ENCODE measurements at regions not wholly inside any gene's neighbourhood (a gene's known extent, or its start where the extent isn't known, plus 50 kb on each side); places are given as distances from the start of the nearest gene placed in this dataset.

DNA sequence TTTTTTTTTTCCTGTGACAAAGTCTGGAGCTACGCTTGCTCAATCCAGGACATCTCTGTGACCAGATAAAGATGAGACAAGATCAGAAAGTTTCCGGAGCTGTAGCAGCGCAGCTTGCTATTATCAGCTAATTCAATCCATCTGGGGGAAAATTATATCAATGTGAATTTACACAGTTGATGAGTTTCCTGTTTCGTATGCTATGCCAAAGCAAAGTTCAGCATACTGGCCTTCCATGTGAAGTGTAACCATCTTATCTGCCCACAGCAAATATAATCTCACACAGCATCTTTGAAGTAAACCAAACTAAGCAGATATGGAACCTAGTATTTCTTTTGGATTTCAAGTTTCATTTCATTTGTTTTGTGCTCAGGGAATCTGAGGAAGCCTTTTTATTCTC is 1767.7 kb downstream of the EFNA5 start:
- Histone ChIP-seq H3K9me3 (ENCODE audit: control insufficient read depth, insufficient read depth, low read length) (no peaks in the 10 kb centered on the region), H3K4me3 (ENCODE audit: low read length) (no peak overlapping the region), H3K4me1 (ENCODE audit: control insufficient read depth, insufficient read depth, low read length) (no peaks in the 10 kb centered on the region), H3K36me3 (ENCODE audit: control insufficient read depth, insufficient read depth, low read length) (no peaks in the 10 kb centered on the region), H3K27ac (ENCODE audit: low read length) (no peak overlapping the region), H3K27me3 (ENCODE audit: control insufficient read depth, insufficient read depth, low read length) (no peaks in the 10 kb centered on the region)
- H3K4me3 Mint-ChIP-seq, result no peak overlapping the region
- no peak for DNase-seq
- H3K27ac Mint-ChIP-seq, result no peak overlapping the region
- H3K9me3 Mint-ChIP-seq, result peaks cover 13 to 23% of the 10 kb centered on the region in 2 donors
- ATAC-seq, result no peak
- H3K4me1 Mint-ChIP-seq, result no peaks in the 10 kb centered on the region
- TF ChIP-seq, protein P1, sequence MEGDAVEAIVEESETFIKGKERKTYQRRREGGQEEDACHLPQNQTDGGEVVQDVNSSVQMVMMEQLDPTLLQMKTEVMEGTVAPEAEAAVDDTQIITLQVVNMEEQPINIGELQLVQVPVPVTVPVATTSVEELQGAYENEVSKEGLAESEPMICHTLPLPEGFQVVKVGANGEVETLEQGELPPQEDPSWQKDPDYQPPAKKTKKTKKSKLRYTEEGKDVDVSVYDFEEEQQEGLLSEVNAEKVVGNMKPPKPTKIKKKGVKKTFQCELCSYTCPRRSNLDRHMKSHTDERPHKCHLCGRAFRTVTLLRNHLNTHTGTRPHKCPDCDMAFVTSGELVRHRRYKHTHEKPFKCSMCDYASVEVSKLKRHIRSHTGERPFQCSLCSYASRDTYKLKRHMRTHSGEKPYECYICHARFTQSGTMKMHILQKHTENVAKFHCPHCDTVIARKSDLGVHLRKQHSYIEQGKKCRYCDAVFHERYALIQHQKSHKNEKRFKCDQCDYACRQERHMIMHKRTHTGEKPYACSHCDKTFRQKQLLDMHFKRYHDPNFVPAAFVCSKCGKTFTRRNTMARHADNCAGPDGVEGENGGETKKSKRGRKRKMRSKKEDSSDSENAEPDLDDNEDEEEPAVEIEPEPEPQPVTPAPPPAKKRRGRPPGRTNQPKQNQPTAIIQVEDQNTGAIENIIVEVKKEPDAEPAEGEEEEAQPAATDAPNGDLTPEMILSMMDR (IDR thresholded peaks at IDR 0.05), result no peak
- whole genome bisulfite sequencing (ENCODE audit: insufficient coverage), result 86% methylated on average over 4 of the region's 4 CpGs
- intact Hi-C loops (cut with micrococcal nuclease), result no loop called here
- no peaks in the 10 kb centered on the region for H3K36me3 Mint-ChIP-seq
- H3K27me3 Mint-ChIP-seq (ENCODE audit: low read depth in 2 of 2), result no peaks in the 10 kb centered on the region

DNA sequence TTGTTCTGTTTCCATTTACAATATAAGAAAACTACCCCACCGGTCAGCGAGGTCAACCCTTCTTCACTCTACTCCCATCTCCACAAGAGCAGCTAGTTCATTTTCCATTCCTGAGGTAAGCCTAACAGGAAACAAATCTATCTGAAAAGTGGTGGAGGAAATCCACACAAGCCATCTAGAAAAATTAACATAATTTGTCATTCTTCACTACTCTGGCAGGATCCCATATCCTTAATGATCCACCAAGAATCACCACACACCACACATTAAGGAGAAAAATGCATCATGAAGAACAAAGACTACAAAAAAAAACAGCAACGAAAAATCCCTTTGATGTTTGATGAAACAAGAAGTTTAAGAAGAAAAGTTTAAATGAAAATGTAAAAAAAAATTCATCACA is 1771.0 kb downstream of the EFNA5 start:
- no peaks in the 10 kb centered on the region for H3K4me1 Mint-ChIP-seq
- no peaks in the 10 kb centered on the region for H3K36me3 Mint-ChIP-seq
- no peak overlapping the region for H3K27ac Mint-ChIP-seq
- H3K27me3 Mint-ChIP-seq (ENCODE audit: low read depth in 2 of 2), result no peaks in the 10 kb centered on the region
- H3K36me3 ChIP-seq (ENCODE audit: control insufficient read depth, insufficient read depth, low read length), result no peaks in the 10 kb centered on the region
- no peak overlapping the region for H3K27ac ChIP-seq (ENCODE audit: low read length)
- ATAC-seq (no peak), DNase-seq (no peak)
- no peaks in the 10 kb centered on the region for H3K9me3 ChIP-seq (ENCODE audit: control insufficient read depth, insufficient read depth, low read length)
- no peaks in the 10 kb centered on the region for H3K27me3 ChIP-seq (ENCODE audit: control insufficient read depth, insufficient read depth, low read length)
- peaks cover 13 to 25% of the 10 kb centered on the region in 2 donors for H3K9me3 Mint-ChIP-seq
- WGBS (ENCODE audit: insufficient coverage), result 100% methylated on average over 2 of the region's 3 CpGs
- no peak overlapping the region for H3K4me3 Mint-ChIP-seq
- no peaks in the 10 kb centered on the region for H3K4me1 ChIP-seq (ENCODE audit: control insufficient read depth, insufficient read depth, low read length)
- no peak overlapping the region for H3K4me3 ChIP-seq (ENCODE audit: low read length)
- TF ChIP-seq, protein P1 (IDR thresholded peaks at IDR 0.05), result no peak
- intact Hi-C loops (cut with micrococcal nuclease), result no loop called here

DNA sequence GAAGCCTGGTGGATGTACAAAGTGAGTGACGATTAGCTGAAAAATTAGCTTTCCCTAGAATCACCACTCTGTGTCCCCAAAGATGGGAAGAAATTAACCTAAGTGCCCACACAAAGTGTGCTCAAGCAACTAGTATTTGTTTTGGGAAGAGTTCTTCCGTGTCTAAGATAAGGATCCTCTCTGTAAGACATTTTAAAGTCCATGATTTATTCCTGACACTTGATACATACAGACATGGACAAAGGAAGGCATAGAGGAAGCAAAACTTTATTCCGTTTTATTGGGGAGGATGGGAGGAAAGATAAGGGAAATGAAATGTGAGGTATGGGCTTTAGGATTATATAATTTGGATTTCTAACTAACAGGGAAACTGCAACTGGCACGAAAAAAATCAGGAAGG is 1772.6 kb downstream of the EFNA5 start:
- Histone ChIP-seq H3K9me3 (ENCODE audit: control insufficient read depth, insufficient read depth, low read length) (no peaks in the 10 kb centered on the region), H3K4me1 (ENCODE audit: control insufficient read depth, insufficient read depth, low read length) (no peaks in the 10 kb centered on the region), H3K27ac (ENCODE audit: low read length) (no peak overlapping the region), H3K4me3 (ENCODE audit: low read length) (no peak overlapping the region), H3K27me3 (ENCODE audit: control insufficient read depth, insufficient read depth, low read length) (no peaks in the 10 kb centered on the region), H3K36me3 (ENCODE audit: control insufficient read depth, insufficient read depth, low read length) (no peaks in the 10 kb centered on the region)
- 73% methylated on average over 3 of the region's 4 CpGs for WGBS (ENCODE audit: insufficient coverage)
- DNase-seq, result no peak
- Mint-ChIP-seq H3K27ac (no peak overlapping the region), H3K9me3 (peaks cover 13 to 24% of the 10 kb centered on the region in 2 donors), H3K4me1 (no peaks in the 10 kb centered on the region), H3K27me3 (ENCODE audit: low read depth in 2 of 2) (no peaks in the 10 kb centered on the region), H3K4me3 (no peak overlapping the region), H3K36me3 (no peaks in the 10 kb centered on the region)
- TF ChIP-seq, protein P1 (IDR thresholded peaks at IDR 0.05), result no peak
- intact Hi-C loops (cut with micrococcal nuclease), result no loop called here
- no peak for ATAC-seq

DNA sequence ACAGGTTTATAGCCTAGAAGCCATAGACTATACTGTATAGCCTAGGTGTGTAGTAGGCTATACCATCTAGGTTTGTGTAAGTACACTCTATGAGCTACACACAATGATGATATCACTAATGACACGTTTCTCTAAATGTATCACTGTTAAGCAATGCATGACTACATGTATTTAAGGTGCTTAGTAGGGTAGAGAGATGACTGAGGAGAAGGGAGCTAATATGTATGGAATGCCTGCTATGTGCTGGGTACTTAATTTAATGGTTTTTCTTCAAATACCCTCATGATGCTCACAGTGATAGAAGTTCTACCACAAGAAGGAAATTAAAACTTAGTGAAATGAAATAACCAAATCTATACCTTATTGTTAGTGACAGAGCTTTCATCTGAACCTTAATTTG is 1785.5 kb downstream of the EFNA5 start:
- H3K4me1 Mint-ChIP-seq, result no peaks in the 10 kb centered on the region
- no peak for DNase-seq
- no peaks in the 10 kb centered on the region for H3K27me3 Mint-ChIP-seq (ENCODE audit: low read depth in 2 of 2)
- TF ChIP-seq, protein P1 (IDR thresholded peaks at IDR 0.05), result no peak
- no peak for ATAC-seq
- Histone ChIP-seq H3K27me3 (ENCODE audit: control insufficient read depth, insufficient read depth, low read length) (no peaks in the 10 kb centered on the region), H3K36me3 (ENCODE audit: control insufficient read depth, insufficient read depth, low read length) (no peaks in the 10 kb centered on the region), H3K4me3 (ENCODE audit: low read length) (no peak overlapping the region), H3K9me3 (ENCODE audit: control insufficient read depth, insufficient read depth, low read length) (peaks cover 7% of the 10 kb centered on the region), H3K27ac (ENCODE audit: low read length) (no peak overlapping the region), H3K4me1 (ENCODE audit: control insufficient read depth, insufficient read depth, low read length) (no peaks in the 10 kb centered on the region)
- H3K9me3 Mint-ChIP-seq, result peaks cover 11 to 13% of the 10 kb centered on the region in 2 donors
- H3K27ac Mint-ChIP-seq, result no peak overlapping the region
- intact Hi-C loops (cut with micrococcal nuclease), result no loop called here
- H3K36me3 Mint-ChIP-seq, result no peaks in the 10 kb centered on the region
- no peak overlapping the region for H3K4me3 Mint-ChIP-seq
- WGBS (ENCODE audit: insufficient coverage), result no CpG with 5 or more reads among the region's 1 CpG

Data from natural killer cell (primary cell).